ENCODE measurements at regions not wholly inside any gene's neighbourhood (a gene's known extent, or its start where the extent isn't known, plus 50 kb on each side); places are given as distances from the start of the nearest gene placed in this dataset.

DNA sequence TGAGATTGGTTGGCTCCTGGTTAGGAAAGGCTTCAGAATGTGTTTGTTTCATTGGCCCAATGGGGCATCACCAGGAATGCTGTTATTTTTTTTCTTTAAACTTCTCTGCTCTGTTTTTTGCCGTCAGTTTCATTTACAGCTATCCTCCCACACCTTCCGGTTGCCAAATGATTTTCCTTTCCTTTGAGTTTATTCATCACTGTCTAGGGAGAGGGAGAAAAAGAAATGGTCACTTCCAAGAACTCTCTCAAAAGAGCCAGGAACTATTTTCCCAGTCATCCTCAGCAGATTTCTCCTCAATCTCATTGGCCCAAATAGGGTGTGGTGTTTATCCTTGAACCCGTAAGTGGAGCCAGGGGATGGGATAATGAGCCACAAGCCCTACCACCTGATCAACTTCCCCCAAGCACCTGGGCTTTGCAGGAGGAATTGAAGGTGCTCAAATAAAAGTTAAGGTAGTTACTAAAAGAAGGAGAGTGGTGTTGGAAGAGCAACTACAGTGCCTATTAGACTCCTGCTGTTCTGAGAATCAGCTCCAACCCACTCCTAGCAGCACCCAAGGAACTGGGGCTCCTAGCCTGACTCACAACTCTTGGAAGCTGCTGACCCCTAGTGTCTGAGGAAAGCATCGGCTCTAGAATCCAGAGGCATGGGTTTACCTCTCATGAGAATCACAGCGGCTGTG is 183.8 kb upstream of the IL12A start:
- no peak for DNase-seq (ENCODE audit: low spot score)
- Mint-ChIP-seq H3K9me3 (no peaks in the 10 kb centered on the region), H3K27ac (no peak overlapping the region)

DNA sequence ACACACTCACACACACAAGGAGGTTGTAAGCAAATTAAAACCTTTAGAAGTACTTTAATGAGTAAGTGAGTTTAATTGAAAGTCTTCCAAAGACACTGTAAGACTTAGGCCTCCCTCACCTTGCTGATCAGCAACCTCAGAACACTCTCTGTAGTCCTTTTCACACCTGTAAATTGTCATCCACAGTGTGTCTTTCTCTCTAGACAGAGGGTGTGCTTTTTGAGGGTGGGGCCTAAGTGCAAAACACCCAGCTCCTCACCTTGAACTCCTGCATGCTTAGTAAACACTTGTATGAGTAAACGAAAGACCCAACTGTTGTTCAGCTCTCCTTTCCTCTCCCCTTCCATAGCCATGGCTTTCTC is 183.2 kb upstream of the IL12A start:
- ATAC-seq (no peak), DNase-seq (ENCODE audit: low spot score) (no peak)
- no peaks in the 10 kb centered on the region for H3K27me3 Mint-ChIP-seq
- no peaks in the 10 kb centered on the region for H3K4me1 Mint-ChIP-seq (ENCODE audit: low read depth in 2 of 2)
- H3K4me3 Mint-ChIP-seq, result no peak overlapping the region
- no peaks in the 10 kb centered on the region for H3K9me3 Mint-ChIP-seq
- H3K36me3 Mint-ChIP-seq, result no peaks in the 10 kb centered on the region
- no peak overlapping the region for H3K27ac Mint-ChIP-seq

More for the DNA sequence above, 183.8 kb upstream of the IL12A start:
- no peaks in the 10 kb centered on the region for H3K4me1 Mint-ChIP-seq (ENCODE audit: low read depth in 2 of 2)
- no peak overlapping the region for H3K4me3 Mint-ChIP-seq
- no peaks in the 10 kb centered on the region for H3K27me3 Mint-ChIP-seq
- no peaks in the 10 kb centered on the region for H3K36me3 Mint-ChIP-seq
- ATAC-seq, result peak in 1 of 2 donors; percentile 51

DNA sequence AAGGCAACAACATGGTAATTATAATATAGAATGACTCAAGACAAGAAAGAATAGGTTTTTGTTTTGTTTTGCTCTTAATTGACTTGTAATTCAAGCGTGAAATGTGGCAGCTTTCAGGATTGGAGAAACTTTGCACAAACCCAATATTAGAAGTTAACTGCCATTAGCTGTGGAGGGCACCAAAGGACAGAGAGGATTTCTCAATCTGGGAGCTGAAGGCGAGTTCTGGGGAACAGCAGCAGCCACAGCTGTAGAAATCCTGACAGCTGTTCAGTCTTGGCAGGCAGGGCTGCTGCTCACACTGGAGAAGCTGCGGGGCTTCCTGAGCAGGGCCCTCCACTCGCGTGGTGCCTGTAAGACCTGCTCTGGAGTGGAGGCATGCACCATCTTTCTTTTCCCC is 182.2 kb upstream of the IL12A start:
- H3K36me3 Mint-ChIP-seq, result no peaks in the 10 kb centered on the region
- ATAC-seq (no peak), DNase-seq (ENCODE audit: low spot score) (no peak)
- H3K4me3 Mint-ChIP-seq, result no peak overlapping the region
- no peaks in the 10 kb centered on the region for H3K4me1 Mint-ChIP-seq (ENCODE audit: low read depth in 2 of 2)
- no peak overlapping the region for H3K27ac Mint-ChIP-seq
- H3K27me3 Mint-ChIP-seq, result no peaks in the 10 kb centered on the region
- H3K9me3 Mint-ChIP-seq, result no peaks in the 10 kb centered on the region

DNA sequence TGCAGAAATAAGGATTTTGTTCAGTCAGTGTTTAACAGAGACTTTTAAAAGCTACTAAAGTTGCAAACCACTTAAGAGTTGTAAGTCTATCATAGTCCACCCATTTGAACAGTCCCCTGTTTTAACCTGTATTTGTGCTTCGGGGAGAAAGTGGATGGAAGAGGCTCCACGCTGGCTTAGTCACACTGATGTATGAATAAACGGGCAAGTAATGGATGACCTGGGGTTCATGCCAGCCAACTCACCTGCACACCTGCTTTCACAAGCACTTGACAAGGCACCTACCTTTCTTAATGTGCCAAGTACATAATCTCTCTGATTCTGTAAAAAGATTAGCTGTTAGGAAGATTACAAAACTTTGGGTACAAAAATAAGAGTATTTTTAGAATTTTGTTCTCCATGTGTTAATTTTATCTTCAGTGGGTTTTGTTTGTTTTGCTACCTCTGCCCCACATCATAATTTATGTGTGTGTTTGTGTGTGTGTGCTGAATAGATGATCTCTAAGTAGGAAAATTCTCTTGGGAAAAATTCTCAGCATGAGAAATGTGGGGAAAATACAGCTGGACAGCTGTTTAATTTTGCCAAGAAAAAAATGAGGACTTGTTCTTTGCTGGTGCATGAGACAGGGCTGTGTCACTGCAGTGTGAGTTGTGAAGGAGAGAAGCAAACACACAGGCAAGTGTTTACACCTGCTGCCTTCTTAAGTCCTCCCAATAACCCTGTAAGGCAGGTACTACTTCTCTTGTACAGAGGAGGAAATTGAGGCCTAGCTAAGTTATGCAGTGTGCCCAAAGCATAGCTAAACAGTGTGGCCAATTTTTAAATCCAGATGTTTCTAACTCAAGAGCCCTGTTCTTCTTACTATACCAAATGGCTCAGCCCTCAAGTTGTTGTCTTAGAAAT is 181.2 kb upstream of the IL12A start:
- H3K27ac Mint-ChIP-seq, result no peak overlapping the region
- no peaks in the 10 kb centered on the region for H3K27me3 Mint-ChIP-seq
- ATAC-seq, result no peak
- H3K4me1 Mint-ChIP-seq (ENCODE audit: low read depth in 2 of 2), result no peaks in the 10 kb centered on the region
- H3K36me3 Mint-ChIP-seq, result no peaks in the 10 kb centered on the region
- DNase-seq (ENCODE audit: low spot score), result no peak
- H3K4me3 Mint-ChIP-seq, result no peak overlapping the region
- no peaks in the 10 kb centered on the region for H3K9me3 Mint-ChIP-seq

DNA sequence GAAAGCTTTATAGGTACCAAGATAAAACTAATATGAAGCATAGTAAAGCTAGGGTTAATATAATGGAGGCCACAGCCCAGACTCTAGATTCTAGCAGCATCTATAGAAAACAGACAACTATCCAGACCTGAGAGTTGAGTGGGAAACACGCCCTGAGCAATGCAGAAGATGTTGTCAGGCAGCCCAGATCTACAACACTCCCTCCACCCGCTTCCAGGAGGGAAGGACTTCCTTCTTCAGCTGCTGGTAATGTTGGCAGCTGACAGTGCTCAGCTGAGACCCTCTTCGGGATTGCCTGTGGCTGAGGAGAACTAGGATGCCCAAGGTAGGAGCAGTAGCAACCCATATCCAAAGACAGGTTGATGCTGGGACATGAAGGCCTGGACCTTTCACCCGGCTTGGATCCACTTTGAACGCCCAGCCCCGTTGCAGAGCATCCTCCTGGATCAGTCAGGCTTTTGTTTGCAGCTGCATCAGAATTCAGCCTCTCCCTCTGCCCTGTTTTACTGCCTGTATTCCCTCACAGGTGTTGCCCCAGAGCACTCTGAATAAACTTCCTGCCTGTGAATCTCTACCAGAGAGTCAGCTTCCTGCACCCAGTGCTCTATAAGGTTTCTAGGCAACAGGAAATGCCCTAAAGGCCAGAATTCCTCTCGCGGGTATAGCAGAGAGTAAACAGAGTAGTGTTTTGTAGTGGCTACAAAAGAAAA is 174.7 kb upstream of the IL12A start:
- no peaks in the 10 kb centered on the region for H3K36me3 Mint-ChIP-seq
- no peak overlapping the region for H3K4me3 Mint-ChIP-seq
- H3K27ac Mint-ChIP-seq, result no peak overlapping the region
- DNase-seq (ENCODE audit: low spot score) (no peak), ATAC-seq (no peak)
- no peaks in the 10 kb centered on the region for H3K9me3 Mint-ChIP-seq
- H3K4me1 Mint-ChIP-seq (ENCODE audit: low read depth in 2 of 2), result no peaks in the 10 kb centered on the region
- H3K27me3 Mint-ChIP-seq, result peaks cover 0 to 5% of the 10 kb centered on the region in 2 donors

DNA sequence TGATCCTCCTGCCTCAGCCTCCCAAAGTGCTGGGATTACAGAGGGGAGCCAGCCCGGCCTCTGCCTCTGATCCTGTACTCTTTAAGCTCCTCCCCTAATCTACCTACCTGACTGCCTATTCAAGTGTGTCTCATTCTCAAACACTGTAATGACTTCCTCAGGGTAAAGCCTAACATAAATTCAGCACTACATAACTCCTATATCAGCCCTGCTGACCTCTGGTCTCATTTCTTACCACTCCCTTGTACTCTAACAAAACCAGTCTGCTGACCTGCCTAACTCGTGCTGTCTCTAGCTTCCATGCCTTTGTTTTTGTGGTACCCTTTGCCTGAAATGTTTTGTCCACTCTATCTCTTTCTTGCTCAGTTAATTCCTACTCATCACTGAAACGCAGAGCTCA is 172.1 kb upstream of the IL12A start:
- no peak overlapping the region for H3K4me3 Mint-ChIP-seq
- no peaks in the 10 kb centered on the region for H3K4me1 Mint-ChIP-seq (ENCODE audit: low read depth in 2 of 2)
- H3K9me3 Mint-ChIP-seq, result no peaks in the 10 kb centered on the region
- no peak for DNase-seq (ENCODE audit: low spot score)
- peaks cover 0 to 7% of the 10 kb centered on the region in 2 donors for H3K27me3 Mint-ChIP-seq
- no peak for ATAC-seq
- H3K36me3 Mint-ChIP-seq, result no peaks in the 10 kb centered on the region
- no peak overlapping the region for H3K27ac Mint-ChIP-seq

DNA sequence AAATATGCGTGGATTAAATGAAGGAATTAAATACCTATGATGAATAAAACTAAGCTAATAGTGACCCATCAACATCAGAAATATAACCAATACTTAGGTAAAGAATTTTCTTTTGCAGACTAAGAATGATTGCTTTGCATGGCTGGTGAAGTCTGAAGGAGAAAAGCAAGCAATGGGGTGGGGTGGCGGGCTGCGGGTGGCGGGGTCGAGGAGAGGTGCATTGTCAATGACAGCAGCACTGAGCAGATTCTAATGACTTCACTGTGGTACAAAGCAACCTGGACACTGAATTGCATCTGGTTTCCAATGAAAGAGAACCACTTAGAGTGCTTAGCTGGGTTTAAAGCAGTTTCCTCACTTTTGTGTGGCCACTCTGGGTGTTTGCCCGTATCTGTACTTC is 171.5 kb upstream of the IL12A start:
- Mint-ChIP-seq H3K36me3 (no peaks in the 10 kb centered on the region), H3K27me3 (peaks cover 4 to 7% of the 10 kb centered on the region in 2 donors), H3K9me3 (no peaks in the 10 kb centered on the region), H3K4me3 (no peak overlapping the region), H3K4me1 (ENCODE audit: low read depth in 2 of 2) (no peaks in the 10 kb centered on the region), H3K27ac (no peak overlapping the region)
- no peak for ATAC-seq
- no peak for DNase-seq (ENCODE audit: low spot score)

DNA sequence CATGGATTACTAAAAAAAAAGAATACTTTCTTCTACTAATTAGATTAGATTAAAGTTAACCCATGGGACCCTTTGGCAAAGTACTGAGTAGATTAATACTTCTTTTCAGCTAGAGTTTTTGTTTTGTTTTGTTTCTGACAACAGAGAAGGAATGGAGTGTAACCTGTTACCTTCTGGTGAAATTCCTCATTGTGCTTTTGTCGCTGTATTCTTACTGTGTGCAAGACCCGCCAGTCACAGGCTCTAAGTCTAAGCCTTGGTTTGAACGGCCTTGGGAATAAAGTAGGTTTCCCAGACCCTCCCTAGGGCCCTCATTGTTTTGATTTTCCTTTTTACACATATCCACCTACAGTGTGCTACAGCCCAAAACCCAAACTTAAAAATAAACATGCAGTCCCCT is 171.1 kb upstream of the IL12A start:
- no peak for ATAC-seq
- H3K4me3 Mint-ChIP-seq, result no peak overlapping the region

DNA sequence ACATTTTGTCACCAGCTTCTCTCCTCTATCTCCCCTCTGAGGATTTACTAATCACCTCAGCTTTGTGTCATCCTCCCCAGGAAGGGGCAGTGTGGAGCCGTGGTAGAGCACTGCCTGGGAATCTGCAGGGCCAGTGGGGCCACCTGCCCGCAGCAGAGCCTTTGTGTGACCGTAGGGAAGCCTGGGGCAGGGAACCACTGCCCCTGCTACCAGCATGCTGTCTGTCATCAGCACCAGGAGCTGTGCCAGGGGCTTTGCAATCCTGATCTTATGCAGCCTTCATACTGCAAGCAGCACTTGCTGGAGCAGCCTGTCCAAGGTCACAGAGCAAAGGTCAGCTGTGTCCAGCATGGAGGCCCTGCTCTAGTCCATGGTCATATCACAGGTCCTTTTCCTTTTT is 170.2 kb upstream of the IL12A start:
- H3K9me3 Mint-ChIP-seq, result no peaks in the 10 kb centered on the region
- no peak for ATAC-seq
- H3K4me1 Mint-ChIP-seq (ENCODE audit: low read depth in 2 of 2), result no peaks in the 10 kb centered on the region
- no peak overlapping the region for H3K27ac Mint-ChIP-seq
- H3K27me3 Mint-ChIP-seq, result peaks cover 7 to 9% of the 10 kb centered on the region in 2 donors
- no peak for DNase-seq (ENCODE audit: low spot score)
- H3K36me3 Mint-ChIP-seq, result no peaks in the 10 kb centered on the region
- no peak overlapping the region for H3K4me3 Mint-ChIP-seq

More for the DNA sequence above, 171.1 kb upstream of the IL12A start:
- Mint-ChIP-seq H3K9me3 (no peaks in the 10 kb centered on the region), H3K36me3 (no peaks in the 10 kb centered on the region), H3K27me3 (peaks cover 7 to 9% of the 10 kb centered on the region in 2 donors), H3K4me1 (ENCODE audit: low read depth in 2 of 2) (no peaks in the 10 kb centered on the region), H3K27ac (no peak overlapping the region)
- no peak for DNase-seq (ENCODE audit: low spot score)

DNA sequence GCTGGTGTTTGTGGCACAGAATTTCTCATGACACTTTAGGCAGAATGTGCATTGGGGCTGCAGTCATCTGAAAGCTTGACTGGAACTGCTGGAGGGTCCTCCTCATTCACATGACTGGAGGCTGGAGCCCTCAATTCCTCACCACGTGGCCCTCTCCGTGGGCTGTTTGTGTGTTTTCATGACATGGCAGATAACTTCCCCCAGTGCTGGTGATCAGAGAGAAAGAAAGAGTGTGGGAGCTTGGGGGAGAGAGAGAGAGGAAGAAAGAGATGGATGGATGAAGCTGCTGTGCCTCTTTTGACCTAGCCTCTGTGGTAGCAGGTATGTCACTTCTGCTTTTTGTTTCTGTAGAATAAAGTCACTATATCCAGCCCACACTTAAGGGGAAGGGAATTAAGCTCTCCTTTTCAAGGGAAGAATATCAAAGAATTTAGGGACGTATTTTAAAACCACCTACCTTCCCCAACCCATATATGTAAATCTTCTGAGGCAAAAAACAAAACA is 169.6 kb upstream of the IL12A start:
- Mint-ChIP-seq H3K36me3 (no peaks in the 10 kb centered on the region), H3K4me3 (no peak overlapping the region), H3K27me3 (peaks cover 7 to 9% of the 10 kb centered on the region in 2 donors), H3K9me3 (no peaks in the 10 kb centered on the region), H3K4me1 (ENCODE audit: low read depth in 2 of 2) (no peaks in the 10 kb centered on the region), H3K27ac (no peak overlapping the region)
- DNase-seq (ENCODE audit: low spot score), result no peak
- no peak for ATAC-seq

DNA sequence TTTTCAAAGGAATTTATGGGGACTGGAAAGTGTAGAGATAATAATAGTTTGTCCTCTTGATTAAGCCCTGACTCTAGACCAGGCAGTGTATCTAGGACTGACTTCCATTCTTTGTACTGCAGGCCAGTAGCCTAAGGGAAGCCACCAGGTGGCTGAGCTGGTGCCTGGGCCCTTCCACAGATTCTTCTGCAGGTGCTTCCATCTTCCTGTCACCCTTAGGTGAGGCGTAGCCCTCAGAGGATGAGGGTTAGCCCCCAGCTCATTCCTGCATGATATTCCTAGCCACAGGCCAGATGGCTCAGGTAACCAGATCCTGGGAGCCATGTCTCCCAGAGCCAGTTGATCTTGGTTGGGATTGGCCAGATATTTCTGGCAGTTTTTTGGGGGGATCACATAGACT is 169.0 kb upstream of the IL12A start:
- no peak for ATAC-seq

DNA sequence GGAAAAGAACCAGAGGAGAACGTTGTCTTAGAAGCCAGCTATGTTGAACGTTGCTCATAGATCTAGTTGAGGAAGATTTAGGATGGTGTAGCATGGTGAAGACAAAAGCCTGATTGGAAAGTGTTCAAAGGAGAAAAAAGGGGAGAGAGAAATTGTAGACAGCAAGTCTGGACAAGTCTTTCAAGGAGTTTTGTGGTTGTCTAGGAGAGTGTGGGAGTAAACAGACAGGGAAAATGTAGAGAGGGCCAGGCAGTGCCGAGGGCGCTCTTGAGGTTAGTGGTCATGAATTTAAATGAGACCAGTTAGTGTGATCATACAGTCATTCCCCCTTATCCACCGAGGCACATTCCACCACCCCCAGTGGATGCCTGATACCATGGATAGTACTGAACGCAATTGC is 167.5 kb upstream of the IL12A start:
- H3K27me3 Mint-ChIP-seq, result peaks cover 7 to 9% of the 10 kb centered on the region in 2 donors
- no peaks in the 10 kb centered on the region for H3K4me1 Mint-ChIP-seq (ENCODE audit: low read depth in 2 of 2)
- H3K9me3 Mint-ChIP-seq, result no peaks in the 10 kb centered on the region
- ATAC-seq, result no peak
- DNase-seq (ENCODE audit: low spot score), result no peak
- no peaks in the 10 kb centered on the region for H3K36me3 Mint-ChIP-seq
- H3K4me3 Mint-ChIP-seq, result no peak overlapping the region
- no peak overlapping the region for H3K27ac Mint-ChIP-seq

More for the DNA sequence above, 169.0 kb upstream of the IL12A start:
- Mint-ChIP-seq H3K27me3 (peaks cover 7 to 9% of the 10 kb centered on the region in 2 donors), H3K4me1 (ENCODE audit: low read depth in 2 of 2) (no peaks in the 10 kb centered on the region), H3K27ac (no peak overlapping the region), H3K9me3 (no peaks in the 10 kb centered on the region), H3K36me3 (no peaks in the 10 kb centered on the region), H3K4me3 (no peak overlapping the region)
- DNase-seq (ENCODE audit: low spot score), result no peak

DNA sequence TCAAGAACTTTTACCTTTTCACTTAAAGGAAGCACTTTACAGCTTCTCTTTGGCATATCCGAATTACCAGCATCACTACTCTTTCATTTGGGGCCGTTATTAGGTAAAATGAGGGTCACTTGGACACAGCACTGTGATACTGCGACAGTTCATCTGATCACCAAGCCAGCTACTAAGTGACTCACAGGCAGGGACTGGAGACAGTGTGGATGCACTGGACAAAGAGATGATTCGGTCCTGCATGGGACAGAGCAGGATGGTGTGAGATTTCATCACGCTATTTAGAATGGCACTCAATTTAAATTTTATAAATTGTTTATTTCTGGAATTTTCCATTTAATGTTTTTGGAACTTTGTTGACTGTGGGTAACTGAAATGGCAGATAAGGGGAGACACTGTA is 166.9 kb upstream of the IL12A start:
- Mint-ChIP-seq H3K4me3 (no peak overlapping the region), H3K27me3 (peaks cover 7 to 9% of the 10 kb centered on the region in 2 donors), H3K36me3 (no peaks in the 10 kb centered on the region), H3K27ac (no peak overlapping the region), H3K9me3 (no peaks in the 10 kb centered on the region), H3K4me1 (ENCODE audit: low read depth in 2 of 2) (no peaks in the 10 kb centered on the region)
- ATAC-seq, result no peak
- DNase-seq (ENCODE audit: low spot score), result no peak

DNA sequence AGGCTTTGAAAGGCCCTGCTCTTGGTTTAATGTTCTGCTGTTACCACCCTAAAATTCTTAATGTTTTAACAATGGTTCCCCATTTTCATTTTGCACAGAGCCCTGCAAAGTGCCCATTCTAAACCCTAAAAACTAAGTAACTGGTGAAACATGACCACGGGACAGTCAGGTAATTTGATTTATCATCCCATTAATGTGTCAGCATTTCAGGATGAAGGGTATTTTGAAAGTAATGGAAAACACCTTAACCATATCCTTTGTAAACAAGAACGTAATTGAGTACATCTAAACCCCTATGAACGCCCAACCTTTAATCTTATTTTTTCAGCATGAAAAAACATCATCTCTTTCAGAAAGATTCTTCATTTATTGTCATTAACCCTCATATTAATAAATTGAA is 164.9 kb upstream of the IL12A start:
- H3K4me1 Mint-ChIP-seq (ENCODE audit: low read depth in 2 of 2), result peaks cover 0 to 4% of the 10 kb centered on the region in 2 donors

More for the DNA sequence above, 164.9 kb upstream of the IL12A start:
- DNase-seq (ENCODE audit: low spot score) (no peak), ATAC-seq (no peak)
- Mint-ChIP-seq H3K4me3 (no peak overlapping the region), H3K27ac (no peak overlapping the region), H3K27me3 (peaks cover 4 to 9% of the 10 kb centered on the region in 2 donors), H3K36me3 (no peaks in the 10 kb centered on the region), H3K9me3 (no peaks in the 10 kb centered on the region)
